GM23248 (cell line): ENCODE measurements at regions not wholly inside any gene's neighbourhood (a gene's known extent, or its start where the extent isn't known, plus 50 kb on each side); places are given as distances from the start of the nearest gene placed in this dataset.

Source experiments
- DNase-seq: peaks from one replicate; pipeline ENCODE4 v3.0.0-alpha.2; 2015
- H2AFZ ChIP-seq: fragments of 200-600 bp; sonication (generic); 2 replicates; pipeline ENCODE4 v1.6.1; 2016; ENCODE audit warnings: antibody characterized with exemption
- H3F3A ChIP-seq: fragments of 200-600 bp; sonication (generic); 2 replicates; pipeline ENCODE4 v1.6.1; 2016; ENCODE audit warnings: mild to moderate bottlenecking, antibody characterized with exemption, mixed run types; ENCODE audit not compliant: insufficient read depth
- H3K27ac ChIP-seq: fragments of 200-600 bp; sonication (generic); 2 replicates; pipeline ENCODE4 v1.5.1; 2016; ENCODE audit warnings: mild to moderate bottlenecking
- H3K27me3 ChIP-seq: fragments of 200-600 bp; sonication (generic); replicated peaks from 2 replicates; pipeline ENCODE4 v1.6.1; 2016; ENCODE audit warnings: mild to moderate bottlenecking; ENCODE audit not compliant: insufficient read depth
- H3K36me3 ChIP-seq: fragments of 200-600 bp; sonication (generic); 2 replicates; pipeline ENCODE4 v1.6.1; 2016; ENCODE audit warnings: low read depth, mild to moderate bottlenecking
- H3K4me1 ChIP-seq: fragments of 200-600 bp; sonication (generic); 2 replicates; pipeline ENCODE4 v1.6.1; 2016; ENCODE audit warnings: mild to moderate bottlenecking; ENCODE audit not compliant: insufficient read depth
- H3K4me2 ChIP-seq: fragments of 200-600 bp; sonication (generic); one replicate; pipeline ENCODE4 v1.6.1; 2016; ENCODE audit warnings: mild to moderate bottlenecking; ENCODE audit not compliant: unreplicated experiment
- H3K4me3 ChIP-seq: fragments of 200-600 bp; sonication (generic); 2 replicates; pipeline ENCODE4 v1.5.1; 2016; ENCODE audit warnings: mild to moderate bottlenecking
- H3K79me2 ChIP-seq: fragments of 200-600 bp; sonication (generic); 2 replicates; pipeline ENCODE4 v1.6.1; 2016; ENCODE audit warnings: mild to moderate bottlenecking; ENCODE audit not compliant: insufficient read depth
- H3K9ac ChIP-seq: fragments of 200-600 bp; sonication (generic); 2 replicates; pipeline ENCODE4 v1.6.1; 2016; ENCODE audit warnings: mild to moderate bottlenecking
- H3K9me2 ChIP-seq: fragments of 200-600 bp; sonication (generic); 2 replicates; pipeline ENCODE4 v1.6.1; 2016; ENCODE audit warnings: mixed run types, mild to moderate bottlenecking, moderate library complexity; ENCODE audit not compliant: insufficient read depth
- H3K9me3 ChIP-seq: fragments of 200-600 bp; sonication (generic); one replicate; pipeline ENCODE4 v1.6.1; 2017; ENCODE audit warnings: low read depth
- H4K20me1 ChIP-seq: fragments of 200-600 bp; sonication (generic); 2 replicates; pipeline ENCODE4 v1.6.0; 2016; ENCODE audit not compliant: insufficient read depth
- EZH2 ChIP-seq: fragments of 200-600 bp; sonication (generic); IDR thresholded peaks from 2 replicates; pipeline ENCODE4 v1.6.1; 2018; ENCODE audit warnings: antibody characterized with exemption, mild to moderate bottlenecking; ENCODE audit not compliant: insufficient read depth, poor library complexity, severe bottlenecking
- EZH2phosphoT487 ChIP-seq: fragments of 200-600 bp; sonication (generic); IDR thresholded peaks from 2 replicates; pipeline ENCODE4 v1.6.1; 2018; ENCODE audit warnings: antibody characterized with exemption, moderate library complexity, mild to moderate bottlenecking, low read depth; ENCODE audit not compliant: insufficient read depth
- WGBS, 2 experiments: methylation state at CpG; one replicate each; pipeline ENCODE4 v1.1.6; 2015 to 2017; ENCODE audit warnings: low lambda C conversion rate in 2 of 2, low coverage in 1 of 2; ENCODE audit errors: missing lambda C conversion rate in 2 of 2; 5-methylcytosine and 5-hydroxymethylcytosine counted together
- in situ Hi-C: fragments of 300-500 bp; cut with MboI; formaldehyde crosslinking; loops from 2 replicates; pipeline ENCODE4 v1.15.0; 2020

DNA sequence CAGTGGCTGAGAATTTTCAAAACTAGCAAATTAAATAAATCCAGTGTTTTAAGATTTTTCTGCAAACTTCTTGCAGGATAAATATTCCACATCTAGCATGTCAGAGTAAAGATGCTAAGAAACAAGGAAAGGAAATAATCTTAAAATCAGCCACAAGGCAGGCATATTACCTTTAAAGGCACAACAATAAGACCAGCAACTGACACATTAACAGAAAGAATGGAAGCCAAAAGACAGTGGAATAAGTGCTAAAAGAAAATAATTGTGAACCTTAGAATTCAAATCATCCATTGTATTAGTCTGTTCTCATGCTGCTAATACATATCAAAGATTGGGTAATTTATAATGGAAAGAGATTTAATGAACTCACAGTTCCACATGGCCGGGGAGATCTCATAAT lies 132.4 kb downstream of the FAR1 start:
- no peaks in the 10 kb centered on the region for H3K27me3 ChIP-seq
- no peak overlapping the region for H3K9ac ChIP-seq
- no peaks in the 10 kb centered on the region for H3K79me2 ChIP-seq
- DNase-seq: no peak
- H3K4me2 ChIP-seq: no peak overlapping the region
- H3K27ac ChIP-seq: no peak overlapping the region
- 0 to 5% methylated on average over 1 of the region's 1 CpG for WGBS, 2 experiments
- no peaks in the 10 kb centered on the region for H3K36me3 ChIP-seq
- no peaks in the 10 kb centered on the region for H3K9me2 ChIP-seq
- H3K9me3 ChIP-seq: no peaks in the 10 kb centered on the region
- in situ Hi-C loops: no loop called here
- no peaks in the 10 kb centered on the region for H3K4me1 ChIP-seq
- TF ChIP-seq EZH2phosphoT487 (no peak), EZH2 (no peak)
- no peak overlapping the region for H3K4me3 ChIP-seq
- H2AFZ ChIP-seq: no peak overlapping the region
- H4K20me1 ChIP-seq: no peaks in the 10 kb centered on the region
- no peaks in the 10 kb centered on the region for H3F3A ChIP-seq

DNA sequence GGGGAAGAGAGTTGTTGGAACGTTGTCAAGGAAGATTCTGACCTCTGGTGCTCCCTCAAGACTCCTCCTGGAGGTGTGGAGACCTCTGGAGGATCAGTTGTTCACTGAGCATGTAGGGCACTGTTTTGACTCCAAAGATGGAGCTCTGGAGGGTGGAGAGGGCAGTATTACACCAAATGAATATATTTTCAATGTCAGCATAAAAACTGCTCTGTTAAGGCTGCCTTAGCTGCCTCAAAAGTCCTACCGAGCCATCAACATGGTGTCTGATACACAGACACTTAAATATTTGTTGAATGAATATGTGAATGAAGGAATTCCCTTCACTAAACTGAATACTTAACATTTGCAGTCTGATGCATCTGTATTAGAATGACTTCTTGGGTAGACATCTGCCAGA lies 144.2 kb upstream of the SPON1 start:
- Histone ChIP-seq H3K9me3 (no peaks in the 10 kb centered on the region), H3K27me3 (no peaks in the 10 kb centered on the region), H3F3A (no peaks in the 10 kb centered on the region), H3K9ac (no peak overlapping the region), H3K4me2 (no peak overlapping the region), H3K36me3 (no peaks in the 10 kb centered on the region), H3K27ac (no peak overlapping the region), H3K4me3 (no peak overlapping the region), H2AFZ (no peak overlapping the region), H3K4me1 (no peaks in the 10 kb centered on the region), H3K79me2 (no peaks in the 10 kb centered on the region), H4K20me1 (no peaks in the 10 kb centered on the region), H3K9me2 (no peaks in the 10 kb centered on the region)
- no peak for DNase-seq
- in situ Hi-C loops: no loop called here
- WGBS, 2 experiments: 13 to 19% methylated on average over 2 of the region's 2 CpGs
- TF ChIP-seq EZH2phosphoT487: no peak

DNA sequence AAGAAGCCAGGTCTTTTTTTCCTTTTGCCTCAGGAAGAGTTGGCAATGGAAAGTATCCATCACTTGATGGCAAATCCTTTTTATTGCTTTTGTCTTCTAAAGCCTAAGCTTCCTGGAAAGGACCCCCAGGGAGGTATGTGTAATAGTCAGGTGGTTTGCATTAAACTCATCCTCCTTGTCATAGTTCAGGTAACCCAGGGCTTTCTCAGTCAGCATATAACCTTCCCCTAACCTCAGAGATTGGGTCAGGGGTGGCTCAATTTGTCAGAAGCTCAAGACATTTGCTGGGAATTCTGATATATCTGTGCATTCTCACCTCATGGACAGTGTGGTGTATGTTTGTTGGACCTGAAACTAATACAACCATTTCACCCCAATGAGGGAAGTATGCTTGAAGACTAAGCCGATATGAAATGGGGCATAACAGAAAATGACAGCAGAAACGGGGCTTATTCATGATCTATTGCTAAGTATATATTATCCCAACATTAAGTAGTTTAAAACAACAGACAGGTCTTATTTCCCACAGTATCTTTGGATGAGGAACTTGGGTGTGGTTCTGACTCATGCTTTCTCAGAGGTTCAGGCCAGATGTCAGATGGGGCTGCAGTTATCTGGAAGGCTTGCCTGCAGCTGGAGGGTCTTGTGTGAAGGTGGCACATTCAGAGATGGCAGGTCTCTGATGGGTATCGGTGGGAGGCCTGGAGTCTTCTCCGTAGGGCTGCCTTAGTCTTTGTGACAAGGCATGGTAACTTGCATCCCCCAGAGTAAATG lies 135.8 kb upstream of the SPON1 start:
- Histone ChIP-seq H2AFZ (no peak overlapping the region), H3K9ac (no peak overlapping the region), H3K9me3 (no peaks in the 10 kb centered on the region), H3K36me3 (no peaks in the 10 kb centered on the region), H3K9me2 (no peaks in the 10 kb centered on the region), H3K27ac (no peak overlapping the region), H3F3A (no peaks in the 10 kb centered on the region), H3K27me3 (no peaks in the 10 kb centered on the region), H3K79me2 (no peaks in the 10 kb centered on the region), H4K20me1 (no peaks in the 10 kb centered on the region), H3K4me2 (no peak overlapping the region), H3K4me3 (no peak overlapping the region), H3K4me1 (no peaks in the 10 kb centered on the region)
- DNase-seq: peak; percentile 27
- 63 to 64% methylated on average over 4 of the region's 4 CpGs for WGBS, 2 experiments
- in situ Hi-C loops: no loop called here
- TF ChIP-seq EZH2 (no peak), EZH2phosphoT487 (no peak)

DNA sequence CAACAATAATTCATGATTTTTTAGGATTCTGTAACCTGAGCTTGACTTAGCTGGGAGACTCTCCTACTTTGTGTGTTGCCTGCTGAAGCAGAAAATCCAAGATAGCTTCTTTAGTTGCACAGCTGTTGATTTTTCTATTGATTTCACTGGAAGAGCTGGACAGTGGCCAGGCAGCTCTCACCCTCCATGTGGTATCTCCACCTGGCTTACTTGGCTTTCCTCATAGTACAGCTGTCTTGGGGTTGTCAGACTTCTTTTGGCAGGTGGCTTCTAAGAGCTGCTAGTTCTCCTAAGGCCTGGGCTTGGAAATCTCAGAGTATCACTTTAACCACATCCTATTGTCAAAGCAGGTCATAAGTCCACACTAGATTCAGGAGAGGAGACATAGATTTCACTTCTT lies 130.8 kb upstream of the SPON1 start:
- Histone ChIP-seq H3K9me3 (no peaks in the 10 kb centered on the region), H2AFZ (no peak overlapping the region), H3K27me3 (no peaks in the 10 kb centered on the region; the same call in 1 of the 2 replicates), H3K4me3 (no peak overlapping the region), H3K9ac (no peak overlapping the region), H3K9me2 (no peaks in the 10 kb centered on the region), H3K27ac (no peak overlapping the region), H3K4me2 (no peak overlapping the region), H3F3A (no peaks in the 10 kb centered on the region), H3K36me3 (no peaks in the 10 kb centered on the region), H3K79me2 (no peaks in the 10 kb centered on the region), H3K4me1 (no peaks in the 10 kb centered on the region), H4K20me1 (no peaks in the 10 kb centered on the region)
- DNase-seq: no peak
- in situ Hi-C loops: no loop called here
- TF ChIP-seq EZH2: no peak
- TF ChIP-seq EZH2phosphoT487: no peak

DNA sequence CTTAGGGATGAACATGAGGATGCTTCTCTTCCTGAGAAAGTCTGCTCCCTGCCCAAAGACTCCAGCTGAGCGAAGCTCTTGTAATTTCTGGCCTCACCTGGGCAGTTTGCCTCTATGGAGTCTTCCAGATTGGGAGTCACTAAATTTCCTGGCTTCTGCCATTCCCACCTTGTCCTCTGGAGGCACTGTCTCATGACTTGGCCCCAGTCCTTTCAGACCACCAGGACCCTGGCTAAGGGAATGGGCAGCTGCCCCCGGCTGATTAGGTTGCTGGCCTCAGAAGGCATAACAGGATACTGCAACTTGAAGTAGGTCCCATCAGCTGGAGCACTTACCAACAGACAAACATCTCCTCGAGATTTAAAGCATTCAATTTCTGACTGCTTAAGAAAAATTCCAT lies 128.1 kb upstream of the SPON1 start:
- 4 to 10% methylated on average over 3 of the region's 3 CpGs for WGBS, 2 experiments
- in situ Hi-C loops: no loop called here

More for the DNA sequence above, 128.1 kb upstream of the SPON1 start:
- Histone ChIP-seq H3F3A (no peaks in the 10 kb centered on the region), H2AFZ (no peak overlapping the region), H3K36me3 (no peaks in the 10 kb centered on the region), H3K27ac (no peak overlapping the region), H3K4me1 (no peaks in the 10 kb centered on the region), H3K9me3 (no peaks in the 10 kb centered on the region), H3K4me2 (no peak overlapping the region), H3K27me3 (peaks cover 7% of the 10 kb centered on the region; the same call in 1 of the 2 replicates), H3K4me3 (no peak overlapping the region), H3K9ac (no peak overlapping the region), H3K79me2 (no peaks in the 10 kb centered on the region), H4K20me1 (no peaks in the 10 kb centered on the region), H3K9me2 (no peaks in the 10 kb centered on the region)
- TF ChIP-seq EZH2phosphoT487 (no peak), EZH2 (no peak)
- DNase-seq: no peak
